GM23338 (cell line): ENCODE measurements at regions not wholly inside any gene's neighbourhood (a gene's known extent, or its start where the extent isn't known, plus 50 kb on each side); places are given as distances from the start of the nearest gene placed in this dataset.

Experiments
- CREB1 ChIP-seq: fragments of 250-450 bp; sonication (Bioruptor Pico); IDR thresholded peaks from 2 replicates; pipeline ENCODE4 v1.5.0; 2020; ENCODE audit warnings: low read depth, mild to moderate bottlenecking, moderate library complexity
- CTCF ChIP-seq, 2 experiments: fragments of 200-600 bp in 1 of 2; sonication (generic) in 1 of 2; conservative IDR thresholded peaks; 2 replicates each; pipeline versions ENCODE4 v1.5.1 to v1.6.1; 2016 to 2017; ENCODE audit warnings: antibody characterized with exemption in 2 of 2, low read depth in 2 of 2, mild to moderate bottlenecking in 2 of 2, moderate library complexity in 1 of 2
- EZH2 ChIP-seq: fragments of 200-600 bp; sonication (generic); IDR thresholded peaks from one replicate; pipeline ENCODE4 v1.8.0; 2017; ENCODE audit warnings: antibody characterized with exemption, mild to moderate bottlenecking, low read depth; ENCODE audit not compliant: unreplicated experiment
- EZH2phosphoT487 ChIP-seq: fragments of 200-600 bp; sonication (generic); IDR thresholded peaks from one replicate; pipeline ENCODE4 v1.8.1; 2018; ENCODE audit warnings: antibody characterized with exemption; ENCODE audit not compliant: unreplicated experiment
- JUNB ChIP-seq: IDR thresholded peaks from one replicate; pipeline ENCODE4 v1.6.1; 2016; ENCODE audit warnings: antibody characterized with exemption; ENCODE audit not compliant: unreplicated experiment
- POLR2AphosphoS5 ChIP-seq: IDR thresholded peaks from 2 replicates; pipeline ENCODE4 v1.6.1; 2016; ENCODE audit warnings: antibody characterized with exemption, low read depth
- ZNF114 ChIP-seq: fragments of 250-450 bp; sonication (Bioruptor Pico); IDR thresholded peaks from 2 replicates; pipeline ENCODE4 v1.5.0; 2020; ENCODE audit warnings: mild to moderate bottlenecking, moderate library complexity
- TF ChIP-seq, protein P1 (sequence below): IDR thresholded peaks from one replicate; pipeline ENCODE4 v1.6.1; 2018; ENCODE audit warnings: antibody characterized with exemption; ENCODE audit not compliant: unreplicated experiment

GRCh38 chr4:138797646-138798045 is 217.9 kb upstream of the NOCT start:
- TF ChIP-seq CTCF (conservative IDR thresholded peaks at IDR 0.05; ENCODE audit: low read depth in 2 of 2) (no peak), EZH2phosphoT487 (no peak), POLR2AphosphoS5 (no peak), CREB1 (no peak), JUNB (no peak), ZNF114 (no peak), EZH2 (no peak)
- TF ChIP-seq, protein P1, sequence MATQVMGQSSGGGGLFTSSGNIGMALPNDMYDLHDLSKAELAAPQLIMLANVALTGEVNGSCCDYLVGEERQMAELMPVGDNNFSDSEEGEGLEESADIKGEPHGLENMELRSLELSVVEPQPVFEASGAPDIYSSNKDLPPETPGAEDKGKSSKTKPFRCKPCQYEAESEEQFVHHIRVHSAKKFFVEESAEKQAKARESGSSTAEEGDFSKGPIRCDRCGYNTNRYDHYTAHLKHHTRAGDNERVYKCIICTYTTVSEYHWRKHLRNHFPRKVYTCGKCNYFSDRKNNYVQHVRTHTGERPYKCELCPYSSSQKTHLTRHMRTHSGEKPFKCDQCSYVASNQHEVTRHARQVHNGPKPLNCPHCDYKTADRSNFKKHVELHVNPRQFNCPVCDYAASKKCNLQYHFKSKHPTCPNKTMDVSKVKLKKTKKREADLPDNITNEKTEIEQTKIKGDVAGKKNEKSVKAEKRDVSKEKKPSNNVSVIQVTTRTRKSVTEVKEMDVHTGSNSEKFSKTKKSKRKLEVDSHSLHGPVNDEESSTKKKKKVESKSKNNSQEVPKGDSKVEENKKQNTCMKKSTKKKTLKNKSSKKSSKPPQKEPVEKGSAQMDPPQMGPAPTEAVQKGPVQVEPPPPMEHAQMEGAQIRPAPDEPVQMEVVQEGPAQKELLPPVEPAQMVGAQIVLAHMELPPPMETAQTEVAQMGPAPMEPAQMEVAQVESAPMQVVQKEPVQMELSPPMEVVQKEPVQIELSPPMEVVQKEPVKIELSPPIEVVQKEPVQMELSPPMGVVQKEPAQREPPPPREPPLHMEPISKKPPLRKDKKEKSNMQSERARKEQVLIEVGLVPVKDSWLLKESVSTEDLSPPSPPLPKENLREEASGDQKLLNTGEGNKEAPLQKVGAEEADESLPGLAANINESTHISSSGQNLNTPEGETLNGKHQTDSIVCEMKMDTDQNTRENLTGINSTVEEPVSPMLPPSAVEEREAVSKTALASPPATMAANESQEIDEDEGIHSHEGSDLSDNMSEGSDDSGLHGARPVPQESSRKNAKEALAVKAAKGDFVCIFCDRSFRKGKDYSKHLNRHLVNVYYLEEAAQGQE = no peak
